Natural killer cell (primary cell): ENCODE measurements at regions not wholly inside any gene's neighbourhood (a gene's known extent, or its start where the extent isn't known, plus 50 kb on each side); places are given as distances from the start of the nearest gene placed in this dataset.

ENCODE experiments used
- ATAC-seq, 3 donors: fragments of 150-1000 bp in 2 of 3; fragments of 200-7000 bp in 1 of 3; cut with Tn5 transposase; 1 replicate in 1 of 3; 2 replicates in 2 of 3; pipeline ENCODE4 v1.10.0; 2021; ENCODE audit warnings: mild to moderate bottlenecking in 2 of 3, moderate library complexity in 2 of 3
- DNase-seq, 2 donors: peaks; one replicate each; pipeline versions ENCODE4 v3.0.0 to v3.0.0-alpha.2; 2013 to 2021; ENCODE audit warnings: mixed read lengths in 1 of 2
- H3K27ac ChIP-seq: one replicate; pipeline ENCODE4 v1.5.1; 2013; ENCODE audit warnings: mild to moderate bottlenecking, low read length
- H3K27me3 ChIP-seq: one replicate; pipeline ENCODE4 v1.6.1; 2013; ENCODE audit warnings: low read length; ENCODE audit not compliant: control insufficient read depth, insufficient read depth
- H3K36me3 ChIP-seq: one replicate; pipeline ENCODE4 v1.6.1; 2013; ENCODE audit warnings: low read length; ENCODE audit not compliant: control insufficient read depth, insufficient read depth
- H3K4me1 ChIP-seq: one replicate; pipeline ENCODE4 v1.6.1; 2013; ENCODE audit warnings: low read length; ENCODE audit not compliant: control insufficient read depth, insufficient read depth
- H3K4me3 ChIP-seq: one replicate; pipeline ENCODE4 v1.5.1; 2013; ENCODE audit warnings: low read length
- H3K9me3 ChIP-seq: one replicate; pipeline ENCODE4 v1.6.1; 2013; ENCODE audit warnings: low read length; ENCODE audit not compliant: control insufficient read depth, insufficient read depth
- H3K27ac Mint-ChIP-seq, 2 donors: one replicate each; pipeline ENCODE4 v1.8.0; 2022; ENCODE audit warnings: mild to moderate bottlenecking in 2 of 2, mixed read lengths in 2 of 2, moderate library complexity in 1 of 2
- H3K27me3 Mint-ChIP-seq, 2 donors: one replicate each; pipeline ENCODE4 v1.8.0; 2022; ENCODE audit warnings: low read depth in 2 of 2, mixed read lengths in 2 of 2
- H3K36me3 Mint-ChIP-seq: one replicate; pipeline ENCODE4 v1.8.0; 2022; ENCODE audit warnings: mixed read lengths
- H3K4me1 Mint-ChIP-seq, 2 donors: one replicate each; pipeline ENCODE4 v1.8.0; 2022; ENCODE audit warnings: mixed read lengths in 2 of 2
- H3K4me3 Mint-ChIP-seq: one replicate; pipeline ENCODE4 v1.8.0; 2022; ENCODE audit warnings: mild to moderate bottlenecking, moderate library complexity, mixed read lengths
- H3K9me3 Mint-ChIP-seq, 2 donors: one replicate each; pipeline ENCODE4 v1.8.0; 2022; ENCODE audit warnings: mixed read lengths in 2 of 2
- CTCF ChIP-seq: fragments of 200-600 bp; IDR thresholded peaks from one replicate; pipeline ENCODE4 v1.8.0; 2022; ENCODE audit warnings: antibody characterized with exemption
- WGBS: methylation state at CpG from one replicate; pipeline ENCODE4 v1.1.7; 2013; ENCODE audit warnings: missing lambda C conversion rate; ENCODE audit not compliant: insufficient coverage; 5-methylcytosine and 5-hydroxymethylcytosine counted together
- intact Hi-C: fragments of 100-400 bp; cut with micrococcal nuclease; formaldehyde crosslinking; loops from one replicate; pipeline ENCODE4 v1.14.2; 2022

DNA sequence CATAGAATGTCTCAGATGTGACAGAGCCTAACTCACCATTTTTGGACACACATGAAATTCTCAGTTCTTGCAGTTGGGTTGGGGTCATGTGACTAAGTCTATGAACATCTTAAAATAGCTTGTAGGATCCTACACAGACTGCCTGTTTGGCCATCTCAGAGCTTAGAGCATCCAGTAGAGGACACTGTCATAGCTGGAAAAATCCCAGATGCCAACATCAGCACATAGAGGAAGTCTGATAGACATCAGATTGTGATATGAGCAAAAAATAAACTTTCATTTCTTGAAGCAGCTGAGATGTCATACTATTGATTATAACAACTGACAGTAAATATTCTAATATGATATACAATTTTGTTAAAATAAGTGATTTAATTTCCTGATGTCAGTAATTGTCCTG lies 207.1 kb downstream of the TRAM1L1 start:
- no peaks in the 10 kb centered on the region for H3K4me1 Mint-ChIP-seq
- DNase-seq = no peak
- H3K36me3 Mint-ChIP-seq = no peaks in the 10 kb centered on the region
- intact Hi-C loops = no loop called here
- H3K27ac Mint-ChIP-seq = no peak overlapping the region
- H3K36me3 ChIP-seq = no peaks in the 10 kb centered on the region
- ATAC-seq = no peak
- H3K9me3 ChIP-seq = no peaks in the 10 kb centered on the region
- no peaks in the 10 kb centered on the region for H3K4me1 ChIP-seq
- no peak overlapping the region for H3K4me3 ChIP-seq
- no peak for TF ChIP-seq CTCF
- no peak overlapping the region for H3K27ac ChIP-seq
- H3K4me3 Mint-ChIP-seq = no peak overlapping the region
- H3K27me3 Mint-ChIP-seq = no peaks in the 10 kb centered on the region
- peaks cover 4 to 7% of the 10 kb centered on the region in 2 donors for H3K9me3 Mint-ChIP-seq
- no peaks in the 10 kb centered on the region for H3K27me3 ChIP-seq

- Mint-ChIP-seq H3K9me3 (peaks cover 8 to 10% of the 10 kb centered on the region in 2 donors), H3K27ac (no peak overlapping the region), H3K4me3 (no peak overlapping the region), H3K27me3 (no peaks in the 10 kb centered on the region), H3K4me1 (no peaks in the 10 kb centered on the region), H3K36me3 (no peaks in the 10 kb centered on the region)
- intact Hi-C loops = no loop called here
- H3K9me3 ChIP-seq = no peaks in the 10 kb centered on the region
- H3K36me3 ChIP-seq = no peaks in the 10 kb centered on the region
- H3K4me1 ChIP-seq = no peaks in the 10 kb centered on the region
- no CpG with 5 or more reads among the region's 1 CpG for WGBS
- H3K27me3 ChIP-seq = no peaks in the 10 kb centered on the region
- H3K4me3 ChIP-seq = no peak overlapping the region
- H3K27ac ChIP-seq = no peak overlapping the region
- no peak for ATAC-seq
- DNase-seq = no peak
- TF ChIP-seq CTCF = no peak
Measured at GRCh38 chr4:116877069-116877468, 208.3 kb downstream of the TRAM1L1 start.

- no peak for TF ChIP-seq CTCF
- Histone ChIP-seq H3K9me3 (no peaks in the 10 kb centered on the region), H3K4me1 (no peaks in the 10 kb centered on the region), H3K36me3 (no peaks in the 10 kb centered on the region), H3K27me3 (no peaks in the 10 kb centered on the region), H3K4me3 (no peak overlapping the region), H3K27ac (no peak overlapping the region)
- WGBS = no CpG with 5 or more reads among the region's 1 CpG
- DNase-seq (no peak), ATAC-seq (no peak)
- Mint-ChIP-seq H3K36me3 (no peaks in the 10 kb centered on the region), H3K9me3 (peaks cover 6 to 15% of the 10 kb centered on the region in 2 donors), H3K27ac (no peak overlapping the region), H3K4me1 (no peaks in the 10 kb centered on the region), H3K27me3 (no peaks in the 10 kb centered on the region), H3K4me3 (no peak overlapping the region)
- intact Hi-C loops = no loop called here
Measured at GRCh38 chr4:116872941-116873340, 212.4 kb downstream of the TRAM1L1 start.

DNA sequence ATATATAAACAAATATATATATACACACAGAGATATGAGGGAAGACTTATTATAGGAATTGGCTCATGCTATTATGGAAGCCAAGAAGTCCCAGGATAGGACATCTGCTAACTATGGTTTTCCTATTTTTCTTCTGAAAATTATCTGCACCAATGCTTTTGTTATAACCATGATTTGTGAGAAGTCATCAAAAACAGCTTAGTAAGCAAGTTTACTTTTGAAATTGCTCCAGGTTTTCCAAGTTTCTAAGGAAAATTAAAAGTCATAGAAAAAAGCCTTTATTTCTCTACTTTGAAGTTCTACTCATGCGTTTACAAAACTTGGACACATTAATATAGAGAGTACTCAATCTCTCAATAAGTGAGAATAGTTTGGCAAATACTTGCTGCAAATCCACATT lies 213.1 kb downstream of the TRAM1L1 start:
- no peak for ATAC-seq
- no peaks in the 10 kb centered on the region for H3K36me3 ChIP-seq
- H3K27ac Mint-ChIP-seq = no peak overlapping the region
- no peaks in the 10 kb centered on the region for H3K27me3 Mint-ChIP-seq
- H3K27me3 ChIP-seq = no peaks in the 10 kb centered on the region
- intact Hi-C loops = no loop called here
- WGBS = no CpG with 5 or more reads among the region's 1 CpG
- TF ChIP-seq CTCF = no peak
- DNase-seq = no peak
- H3K4me3 ChIP-seq = no peak overlapping the region
- no peak overlapping the region for H3K27ac ChIP-seq
- H3K36me3 Mint-ChIP-seq = no peaks in the 10 kb centered on the region
- H3K9me3 Mint-ChIP-seq = peaks cover 6 to 15% of the 10 kb centered on the region in 2 donors
- no peaks in the 10 kb centered on the region for H3K4me1 ChIP-seq
- no peaks in the 10 kb centered on the region for H3K9me3 ChIP-seq
- H3K4me3 Mint-ChIP-seq = no peak overlapping the region
- no peaks in the 10 kb centered on the region for H3K4me1 Mint-ChIP-seq
